DND-41 (cell line): ENCODE measurements at regions not wholly inside any gene's neighbourhood (a gene's known extent, or its start where the extent isn't known, plus 50 kb on each side); places are given as distances from the start of the nearest gene placed in this dataset.

Experiments used
- ATAC-seq: fragments of 200-7000 bp; cut with Tn5 transposase; 3 replicates; pipeline ENCODE4 v1.9.1; 2021; ENCODE audit warnings: low read depth; ENCODE audit not compliant: insufficient read depth
- DNase-seq: peaks from one replicate; pipeline ENCODE4 v3.0.0-alpha.2; 2020
- H2AFZ ChIP-seq: 2 replicates; pipeline ENCODE4 v1.6.0; 2012; ENCODE audit warnings: low read depth, low read length
- H3K27ac ChIP-seq: 2 replicates; pipeline ENCODE4 v1.5.1; 2012; ENCODE audit warnings: low read length, inconsistent platforms
- H3K27me3 ChIP-seq: fragments of 200-600 bp; sonication (generic); 2 replicates; pipeline ENCODE4 v1.6.0; 2012; ENCODE audit warnings: low read length, mild to moderate bottlenecking, inconsistent platforms; ENCODE audit not compliant: insufficient read depth, poor library complexity
- H3K36me3 ChIP-seq: 2 replicates; pipeline ENCODE4 v1.5.1; 2012; ENCODE audit warnings: low read length, inconsistent platforms; ENCODE audit not compliant: insufficient read depth
- H3K4me1 ChIP-seq: 2 replicates; pipeline ENCODE4 v1.5.1; 2012; ENCODE audit warnings: mild to moderate bottlenecking, low read length; ENCODE audit not compliant: insufficient read depth
- H3K4me2 ChIP-seq: 2 replicates; pipeline ENCODE4 v1.6.0; 2012; ENCODE audit warnings: mild to moderate bottlenecking, moderate library complexity, low read length, inconsistent platforms; ENCODE audit not compliant: insufficient read depth
- H3K4me3 ChIP-seq, 2 experiments: fragments of 200-600 bp in 1 of 2; shearing (Covaris generic) in 1 of 2; 2 replicates each; pipeline ENCODE4 v1.5.1; 2012 to 2016; ENCODE audit warnings: inconsistent platforms in 2 of 2, low read length in 2 of 2, mild to moderate bottlenecking in 2 of 2, low read depth in 1 of 2, moderate library complexity in 1 of 2
- H3K79me2 ChIP-seq: 2 replicates; pipeline ENCODE4 v1.6.0; 2012; ENCODE audit warnings: low read length, inconsistent platforms; ENCODE audit not compliant: insufficient read depth
- H3K9ac ChIP-seq: 2 replicates; pipeline ENCODE4 v1.6.0; 2012; ENCODE audit warnings: low read depth, mild to moderate bottlenecking, inconsistent platforms, low read length, moderate library complexity
- H3K9me3 ChIP-seq: 2 replicates; pipeline ENCODE4 v1.5.1; 2012; ENCODE audit warnings: low read length, moderate library complexity, mild to moderate bottlenecking, inconsistent platforms; ENCODE audit not compliant: insufficient read depth, severe bottlenecking
- H4K20me1 ChIP-seq: 2 replicates; pipeline ENCODE4 v1.6.0; 2012; ENCODE audit warnings: low read length; ENCODE audit not compliant: insufficient read depth
- CTCF ChIP-seq: IDR thresholded peaks from 2 replicates; pipeline ENCODE4 v1.5.1; 2012; ENCODE audit warnings: borderline replicate concordance, low read length, moderate library complexity, mild to moderate bottlenecking; ENCODE audit not compliant: poor library complexity, severe bottlenecking; ENCODE audit errors: extremely low read depth
- EZH2 ChIP-seq: IDR thresholded peaks from 3 replicates; pipeline ENCODE4 v1.6.1; 2012; ENCODE audit warnings: borderline replicate concordance, low read depth, mild to moderate bottlenecking, moderate library complexity, low read length, inconsistent platforms; ENCODE audit not compliant: severe bottlenecking

GRCh38 chr6:167720456-167721285 is 106.0 kb upstream of the AFDN start:
- Histone ChIP-seq H3K79me2 (no peaks in the 10 kb centered on the region), H3K36me3 (no peaks in the 10 kb centered on the region), H3K4me3 (no peak overlapping the region), H3K27ac (no peak overlapping the region), H3K9ac (no peak overlapping the region), H4K20me1 (no peaks in the 10 kb centered on the region), H2AFZ (no peak overlapping the region), H3K9me3 (no peaks in the 10 kb centered on the region), H3K4me1 (no peaks in the 10 kb centered on the region), H3K27me3 (no peaks in the 10 kb centered on the region), H3K4me2 (no peak overlapping the region)
- TF ChIP-seq CTCF (no peak), EZH2 (no peak)
- no peak for ATAC-seq
- DNase-seq, result no peak

GRCh38 chr6:167721291-167721690 is 105.4 kb upstream of the AFDN start:
- Histone ChIP-seq H2AFZ (no peak overlapping the region), H3K4me3 (no peak overlapping the region), H3K27ac (no peak overlapping the region), H3K79me2 (no peaks in the 10 kb centered on the region), H3K36me3 (no peaks in the 10 kb centered on the region), H3K9me3 (no peaks in the 10 kb centered on the region), H3K9ac (no peak overlapping the region), H4K20me1 (no peaks in the 10 kb centered on the region), H3K4me1 (no peaks in the 10 kb centered on the region), H3K4me2 (no peak overlapping the region), H3K27me3 (no peaks in the 10 kb centered on the region)
- no peak for TF ChIP-seq CTCF
- no peak for TF ChIP-seq EZH2
- DNase-seq (no peak), ATAC-seq (no peak)

GRCh38 chr6:167722634-167723309 is 103.9 kb upstream of the AFDN start:
- Histone ChIP-seq H2AFZ (no peak overlapping the region), H3K9ac (no peak overlapping the region), H3K79me2 (no peaks in the 10 kb centered on the region), H3K4me1 (no peaks in the 10 kb centered on the region), H4K20me1 (no peaks in the 10 kb centered on the region), H3K9me3 (no peaks in the 10 kb centered on the region), H3K36me3 (no peaks in the 10 kb centered on the region), H3K4me3 (no peak overlapping the region), H3K27ac (no peak overlapping the region), H3K27me3 (no peaks in the 10 kb centered on the region), H3K4me2 (no peak overlapping the region)
- TF ChIP-seq EZH2 (no peak), CTCF (no peak)
- no peak for ATAC-seq
- no peak for DNase-seq
